IMR-90 (cell line): ENCODE measurements at regions not wholly inside any gene's neighbourhood (a gene's known extent, or its start where the extent isn't known, plus 50 kb on each side); places are given as distances from the start of the nearest gene placed in this dataset.

Source experiments
- CEBPB ChIP-seq: IDR thresholded peaks from 2 replicates; pipeline ENCODE4 v1.6.1; 2012; ENCODE audit warnings: low read depth, low read length, improper control_type of control experiment
- FOS ChIP-seq: fragments of 150-350 bp; IDR thresholded peaks from 2 replicates; pipeline ENCODE4 v1.6.1; 2016; ENCODE audit warnings: low read depth, low read length
- MAFK ChIP-seq: IDR thresholded peaks from 2 replicates; pipeline ENCODE4 v1.6.1; 2012; ENCODE audit warnings: low read depth, low read length, improper control_type of control experiment
- POLR2A ChIP-seq: IDR thresholded peaks from 2 replicates; pipeline ENCODE4 v1.6.1; 2012; ENCODE audit warnings: mild to moderate bottlenecking, low read depth, low read length
- RAD21 ChIP-seq: IDR thresholded peaks from 2 replicates; pipeline ENCODE4 v1.6.1; 2012; ENCODE audit warnings: low read length, improper control_type of control experiment
- RCOR1 ChIP-seq: IDR thresholded peaks from 2 replicates; pipeline ENCODE4 v1.6.1; 2012; ENCODE audit warnings: mild to moderate bottlenecking, low read length, improper control_type of control experiment; ENCODE audit not compliant: insufficient replicate concordance
- RFX5 ChIP-seq: IDR thresholded peaks from 2 replicates; pipeline ENCODE4 v1.8.0; 2012; ENCODE audit warnings: low read depth, mild to moderate bottlenecking, low read length, moderate library complexity
- SMC3 ChIP-seq: fragments of 150-350 bp; IDR thresholded peaks from 2 replicates; pipeline ENCODE4 v1.6.1; 2016; ENCODE audit warnings: low read depth, mild to moderate bottlenecking, antibody characterized with exemption, low read length, moderate library complexity
- TF ChIP-seq, protein P1 (sequence below): conservative IDR thresholded peaks from 2 replicates; pipeline ENCODE4 v1.5.1; 2012; ENCODE audit warnings: mild to moderate bottlenecking, low read depth, low read length, improper control_type of control experiment
- TF ChIP-seq, protein P2 (sequence below): fragments of 150-350 bp; IDR thresholded peaks from 2 replicates; pipeline ENCODE4 v1.6.1; 2017; ENCODE audit warnings: mild to moderate bottlenecking, antibody characterized with exemption, low read length, low read depth

DNA sequence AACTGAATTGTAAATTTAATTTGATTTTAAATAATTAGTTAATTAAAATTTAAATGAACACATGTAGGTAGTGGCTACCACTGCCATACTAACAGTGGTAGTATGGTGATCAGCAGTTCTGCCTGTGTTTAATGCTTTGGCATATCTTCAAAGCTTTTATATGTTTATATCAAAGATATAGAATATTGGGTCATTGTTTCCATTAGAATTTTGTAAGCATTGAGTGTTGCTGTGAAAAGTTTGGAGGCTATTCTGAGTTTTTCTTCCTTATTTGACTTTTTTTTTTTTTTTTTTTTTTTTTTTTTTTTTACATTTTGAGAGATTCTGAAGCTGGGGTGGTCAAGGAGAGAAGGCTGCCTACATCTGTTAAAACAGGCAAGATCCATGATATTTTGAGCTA lies 134.2 kb downstream of the SPATA31D1 start:
- TF ChIP-seq, protein P1, sequence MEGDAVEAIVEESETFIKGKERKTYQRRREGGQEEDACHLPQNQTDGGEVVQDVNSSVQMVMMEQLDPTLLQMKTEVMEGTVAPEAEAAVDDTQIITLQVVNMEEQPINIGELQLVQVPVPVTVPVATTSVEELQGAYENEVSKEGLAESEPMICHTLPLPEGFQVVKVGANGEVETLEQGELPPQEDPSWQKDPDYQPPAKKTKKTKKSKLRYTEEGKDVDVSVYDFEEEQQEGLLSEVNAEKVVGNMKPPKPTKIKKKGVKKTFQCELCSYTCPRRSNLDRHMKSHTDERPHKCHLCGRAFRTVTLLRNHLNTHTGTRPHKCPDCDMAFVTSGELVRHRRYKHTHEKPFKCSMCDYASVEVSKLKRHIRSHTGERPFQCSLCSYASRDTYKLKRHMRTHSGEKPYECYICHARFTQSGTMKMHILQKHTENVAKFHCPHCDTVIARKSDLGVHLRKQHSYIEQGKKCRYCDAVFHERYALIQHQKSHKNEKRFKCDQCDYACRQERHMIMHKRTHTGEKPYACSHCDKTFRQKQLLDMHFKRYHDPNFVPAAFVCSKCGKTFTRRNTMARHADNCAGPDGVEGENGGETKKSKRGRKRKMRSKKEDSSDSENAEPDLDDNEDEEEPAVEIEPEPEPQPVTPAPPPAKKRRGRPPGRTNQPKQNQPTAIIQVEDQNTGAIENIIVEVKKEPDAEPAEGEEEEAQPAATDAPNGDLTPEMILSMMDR, result no peak
- TF ChIP-seq CEBPB, result no peak
- TF ChIP-seq RCOR1, result no peak
- TF ChIP-seq RAD21, result no peak
- no peak for TF ChIP-seq SMC3
- TF ChIP-seq FOS, result no peak
- no peak for TF ChIP-seq POLR2A
- TF ChIP-seq, protein P2, sequence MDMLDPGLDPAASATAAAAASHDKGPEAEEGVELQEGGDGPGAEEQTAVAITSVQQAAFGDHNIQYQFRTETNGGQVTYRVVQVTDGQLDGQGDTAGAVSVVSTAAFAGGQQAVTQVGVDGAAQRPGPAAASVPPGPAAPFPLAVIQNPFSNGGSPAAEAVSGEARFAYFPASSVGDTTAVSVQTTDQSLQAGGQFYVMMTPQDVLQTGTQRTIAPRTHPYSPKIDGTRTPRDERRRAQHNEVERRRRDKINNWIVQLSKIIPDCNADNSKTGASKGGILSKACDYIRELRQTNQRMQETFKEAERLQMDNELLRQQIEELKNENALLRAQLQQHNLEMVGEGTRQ, result no peak
- TF ChIP-seq RFX5, result no peak
- TF ChIP-seq MAFK, result no peak
